BE2C (cell line): ENCODE measurements at regions not wholly inside any gene's neighbourhood (a gene's known extent, or its start where the extent isn't known, plus 50 kb on each side); places are given as distances from the start of the nearest gene placed in this dataset.

Source experiments
- DNase-seq: peaks from one replicate; pipeline ENCODE4 v3.0.0-alpha.2; 2020
- H3K27me3 ChIP-seq: fragments of 250-450 bp; sonication (Bioruptor Pico); 2 replicates; pipeline ENCODE4 v1.5.1; 2020; ENCODE audit warnings: mild to moderate bottlenecking
- H3K36me3 ChIP-seq: fragments of 250-450 bp; sonication (Bioruptor Pico); 2 replicates; pipeline ENCODE4 v1.5.1; 2020; ENCODE audit warnings: mild to moderate bottlenecking
- H3K4me1 ChIP-seq: fragments of 250-450 bp; sonication (Bioruptor Pico); 2 replicates; pipeline ENCODE4 v1.5.1; 2020
- H3K4me3 ChIP-seq: 2 replicates; pipeline ENCODE4 v1.5.1; 2011; ENCODE audit warnings: low read depth, low read length
- H3K9me3 ChIP-seq: fragments of 250-450 bp; sonication (Bioruptor Pico); 2 replicates; pipeline ENCODE4 v1.5.1; 2020
- TF ChIP-seq, protein P1 (sequence below): IDR thresholded peaks from 2 replicates; pipeline ENCODE4 v1.5.1; 2012; ENCODE audit warnings: mild to moderate bottlenecking, low read depth, low read length

DNA sequence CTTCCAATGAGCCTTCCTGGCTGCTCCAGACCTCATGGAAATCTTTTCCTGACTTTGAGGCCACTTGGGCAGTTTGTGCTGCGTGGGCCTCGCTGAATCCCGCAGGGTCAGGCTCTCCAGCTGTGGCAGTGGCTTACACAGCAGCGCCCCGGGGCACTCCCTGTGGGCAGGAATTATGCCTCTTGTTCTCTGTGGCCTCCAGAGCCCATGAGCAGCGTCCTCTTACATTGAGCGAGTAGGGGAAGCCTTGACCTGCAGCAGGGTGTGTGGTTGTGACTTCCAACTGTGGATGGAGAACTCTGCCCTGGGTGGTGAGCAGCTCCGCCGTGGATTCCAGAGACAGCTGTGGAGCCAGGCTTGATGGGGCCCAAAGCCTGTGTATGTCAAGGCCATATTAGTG lies 180.8 kb downstream of the GLI2 start:
- Histone ChIP-seq H3K27me3 (no peaks in the 10 kb centered on the region), H3K4me3 (no peak overlapping the region), H3K36me3 (no peaks in the 10 kb centered on the region), H3K4me1 (peaks cover 26% of the 10 kb centered on the region), H3K9me3 (no peaks in the 10 kb centered on the region)
- TF ChIP-seq, protein P1, sequence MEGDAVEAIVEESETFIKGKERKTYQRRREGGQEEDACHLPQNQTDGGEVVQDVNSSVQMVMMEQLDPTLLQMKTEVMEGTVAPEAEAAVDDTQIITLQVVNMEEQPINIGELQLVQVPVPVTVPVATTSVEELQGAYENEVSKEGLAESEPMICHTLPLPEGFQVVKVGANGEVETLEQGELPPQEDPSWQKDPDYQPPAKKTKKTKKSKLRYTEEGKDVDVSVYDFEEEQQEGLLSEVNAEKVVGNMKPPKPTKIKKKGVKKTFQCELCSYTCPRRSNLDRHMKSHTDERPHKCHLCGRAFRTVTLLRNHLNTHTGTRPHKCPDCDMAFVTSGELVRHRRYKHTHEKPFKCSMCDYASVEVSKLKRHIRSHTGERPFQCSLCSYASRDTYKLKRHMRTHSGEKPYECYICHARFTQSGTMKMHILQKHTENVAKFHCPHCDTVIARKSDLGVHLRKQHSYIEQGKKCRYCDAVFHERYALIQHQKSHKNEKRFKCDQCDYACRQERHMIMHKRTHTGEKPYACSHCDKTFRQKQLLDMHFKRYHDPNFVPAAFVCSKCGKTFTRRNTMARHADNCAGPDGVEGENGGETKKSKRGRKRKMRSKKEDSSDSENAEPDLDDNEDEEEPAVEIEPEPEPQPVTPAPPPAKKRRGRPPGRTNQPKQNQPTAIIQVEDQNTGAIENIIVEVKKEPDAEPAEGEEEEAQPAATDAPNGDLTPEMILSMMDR: no peak
- DNase-seq: no peak

DNA sequence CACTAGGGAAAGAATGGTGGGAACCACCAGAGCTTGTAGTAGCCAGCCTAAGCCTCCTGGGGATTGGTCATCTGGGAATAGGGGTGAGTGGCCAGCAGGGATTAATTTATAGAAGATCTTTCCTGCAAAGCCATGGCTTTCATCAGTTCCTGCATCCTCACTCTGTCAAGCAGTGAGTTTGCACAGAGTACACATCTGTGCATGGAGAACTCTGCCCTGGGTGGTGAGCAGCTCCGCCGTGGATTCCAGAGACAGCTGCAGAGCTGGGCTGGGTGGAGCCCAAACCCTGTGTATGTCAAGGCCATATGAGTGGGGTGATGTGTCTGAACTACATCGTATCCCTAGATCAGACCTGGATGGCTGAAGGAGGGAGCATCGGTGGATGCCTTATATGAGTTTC lies 182.2 kb downstream of the GLI2 start:
- Histone ChIP-seq H3K4me3 (no peak overlapping the region), H3K36me3 (no peaks in the 10 kb centered on the region; the same call in 1 of the 2 replicates), H3K4me1 (peaks cover 26% of the 10 kb centered on the region), H3K27me3 (no peaks in the 10 kb centered on the region), H3K9me3 (no peaks in the 10 kb centered on the region)
- no peak for DNase-seq
- TF ChIP-seq, protein P1: no peak

DNA sequence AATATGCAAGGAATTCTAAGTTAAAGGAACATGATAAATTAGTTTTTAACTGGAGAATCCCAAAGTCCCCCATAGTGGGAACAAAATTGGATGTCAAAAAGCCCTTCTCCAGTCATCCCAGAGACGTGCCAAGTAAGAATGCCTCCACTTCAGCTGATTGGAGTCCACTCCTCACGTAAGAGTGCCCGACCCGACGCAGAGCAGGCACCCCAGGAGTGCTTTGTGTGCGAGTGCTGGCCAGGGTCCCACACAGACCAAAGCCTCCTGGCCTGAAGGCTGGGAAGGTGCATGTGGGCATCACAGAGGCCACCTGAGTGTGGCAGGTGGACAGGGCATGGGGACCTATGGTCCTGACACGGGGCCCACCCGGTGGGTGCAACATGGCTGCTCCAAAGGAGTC lies 183.5 kb downstream of the GLI2 start:
- no peak for DNase-seq
- TF ChIP-seq, protein P1: no peak
- H3K4me1 ChIP-seq: peaks cover 22% of the 10 kb centered on the region
- H3K4me3 ChIP-seq: no peak overlapping the region
- H3K9me3 ChIP-seq: no peaks in the 10 kb centered on the region
- H3K27me3 ChIP-seq: no peaks in the 10 kb centered on the region
- no peaks in the 10 kb centered on the region; the same call in 1 of the 2 replicates for H3K36me3 ChIP-seq

DNA sequence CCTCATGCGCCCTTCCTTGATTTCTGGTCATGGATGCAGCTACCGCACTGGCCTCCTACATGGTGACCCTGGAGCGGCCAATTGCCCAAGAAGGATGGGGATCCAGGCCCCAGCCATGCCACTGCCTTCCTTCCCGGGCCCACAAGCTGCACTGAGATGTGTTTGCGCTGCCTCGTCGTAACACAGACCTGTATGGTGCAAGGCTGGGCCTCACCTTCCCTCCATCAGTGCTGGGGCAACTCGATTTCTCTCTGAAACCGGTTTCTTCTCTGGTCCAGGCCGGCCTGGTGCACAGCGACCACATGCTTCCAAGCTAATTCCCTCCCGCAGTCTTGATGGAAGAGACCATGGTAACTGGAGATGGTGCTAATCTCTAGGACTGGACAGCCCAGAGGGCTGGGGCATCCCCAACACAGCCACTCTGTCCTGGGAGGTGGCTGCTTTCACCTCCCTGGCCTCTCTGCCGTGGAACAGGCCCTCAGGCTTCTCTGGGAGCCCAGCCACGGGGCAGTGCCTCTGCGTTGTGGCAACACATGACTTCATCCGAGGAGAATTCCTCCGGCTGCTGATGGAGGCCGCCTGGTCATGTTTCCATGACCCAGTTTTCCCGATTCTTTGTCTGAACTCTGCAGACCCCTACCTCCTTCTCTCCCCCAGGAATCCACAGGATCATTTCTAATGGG lies 184.2 kb downstream of the GLI2 start:
- TF ChIP-seq, protein P1: no peak
- Histone ChIP-seq H3K9me3 (no peaks in the 10 kb centered on the region), H3K4me1 (peaks cover 18% of the 10 kb centered on the region), H3K36me3 (no peaks in the 10 kb centered on the region; the same call in 1 of the 2 replicates), H3K27me3 (no peaks in the 10 kb centered on the region), H3K4me3 (no peak overlapping the region)
- DNase-seq: no peak

DNA sequence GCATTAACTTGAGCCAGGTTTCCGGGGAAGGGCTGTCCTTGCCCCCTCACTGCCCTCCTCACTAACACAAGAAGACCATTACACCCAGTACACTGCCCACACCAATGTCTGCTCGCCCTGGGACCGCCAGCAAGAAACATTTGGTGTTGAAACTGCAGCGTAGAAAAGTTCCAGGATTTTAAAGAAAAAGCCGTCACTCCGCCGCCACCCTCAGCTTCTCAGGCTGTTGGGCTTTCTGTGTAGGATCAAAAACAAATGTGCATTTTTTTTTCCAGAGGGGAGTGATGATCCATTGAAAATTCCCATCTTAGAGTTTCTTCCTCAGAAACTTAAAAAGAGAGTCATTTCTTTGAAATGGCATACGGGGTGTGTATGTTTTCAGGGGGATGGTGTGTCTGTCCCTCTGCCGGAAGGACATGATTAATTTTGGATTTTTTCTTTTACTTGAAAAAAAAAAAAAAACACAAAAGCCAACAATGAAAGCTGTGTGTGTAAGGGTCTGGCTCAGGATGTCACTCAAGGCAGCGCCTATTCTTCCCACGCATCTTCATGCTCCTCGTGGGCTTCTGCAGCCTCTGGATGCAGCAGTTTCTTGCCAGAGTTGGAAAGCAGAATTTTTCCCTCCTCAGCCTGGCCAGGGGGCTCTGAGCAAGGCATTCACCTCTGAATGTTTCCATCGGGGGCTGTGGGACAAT lies 184.9 kb downstream of the GLI2 start:
- Histone ChIP-seq H3K9me3 (no peaks in the 10 kb centered on the region), H3K4me1 (peaks cover 11% of the 10 kb centered on the region), H3K4me3 (no peak overlapping the region), H3K36me3 (no peaks in the 10 kb centered on the region; the same call in 1 of the 2 replicates), H3K27me3 (no peaks in the 10 kb centered on the region)
- TF ChIP-seq, protein P1: no peak
- DNase-seq: no peak

DNA sequence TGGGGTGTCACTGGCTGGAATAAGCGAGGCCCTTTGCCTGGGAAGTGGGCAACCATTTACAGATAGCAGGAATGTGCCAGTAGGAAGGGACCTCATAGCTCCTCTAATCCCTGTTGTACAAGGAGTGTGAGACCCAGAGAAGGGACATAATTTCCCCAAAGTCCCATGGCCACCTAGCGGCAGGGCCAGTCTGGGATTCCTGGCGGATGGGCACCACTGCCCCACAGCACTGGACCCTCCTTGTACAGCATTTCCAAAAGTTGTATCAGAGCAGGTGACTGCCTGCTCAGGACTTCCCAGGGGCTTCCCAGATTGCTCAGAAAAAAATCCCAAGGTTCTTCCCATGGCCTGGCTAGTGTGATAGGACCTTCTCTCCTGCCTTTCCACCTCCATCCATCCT lies 185.8 kb downstream of the GLI2 start:
- H3K36me3 ChIP-seq: no peaks in the 10 kb centered on the region; the same call in 1 of the 2 replicates
- DNase-seq: no peak
- H3K27me3 ChIP-seq: no peaks in the 10 kb centered on the region
- no peaks in the 10 kb centered on the region for H3K9me3 ChIP-seq
- TF ChIP-seq, protein P1: no peak
- peaks cover 4% of the 10 kb centered on the region for H3K4me1 ChIP-seq
- H3K4me3 ChIP-seq: no peak overlapping the region
